Cerebellar cortex (tissue), 1 donor: ENCODE measurements at regions not wholly inside any gene's neighbourhood (a gene's known extent, or its start where the extent isn't known, plus 50 kb on each side); places are given as distances from the start of the nearest gene placed in this dataset.

Source experiments
- DNase-seq: peaks from one replicate; pipeline ENCODE4 v3.0.0-alpha.2; 2015; ENCODE audit warnings: low spot score

GRCh38 chr21:23729331-23729730, 1878.0 kb downstream of the MRPL39 start:
- DNase-seq = no peak

- DNase-seq = no peak
Observed at GRCh38 chr21:23725576-23725975, 1881.7 kb downstream of the MRPL39 start.

GRCh38 chr21:23718446-23719285, 1888.6 kb downstream of the MRPL39 start:
- DNase-seq = no peak

GRCh38 chr21:23712166-23712565, 1895.1 kb downstream of the MRPL39 start:
- DNase-seq = no peak

- no peak for DNase-seq
Observed at GRCh38 chr21:23706431-23706830, 1900.8 kb downstream of the MRPL39 start.

GRCh38 chr21:23699402-23699801, 1907.9 kb downstream of the MRPL39 start:
- no peak for DNase-seq

GRCh38 chr21:23698619-23699018, 1908.7 kb downstream of the MRPL39 start:
- DNase-seq = no peak

GRCh38 chr21:23695443-23695842, 1911.8 kb downstream of the MRPL39 start:
- DNase-seq = no peak

GRCh38 chr21:23694390-23694789, 1912.9 kb downstream of the MRPL39 start:
- DNase-seq = no peak

- DNase-seq = no peak
Observed at GRCh38 chr21:23690316-23690715, 1917.0 kb downstream of the MRPL39 start.

GRCh38 chr21:23686737-23687523, 1920.4 kb downstream of the MRPL39 start:
- no peak for DNase-seq

- DNase-seq = no peak
Observed at GRCh38 chr21:23684431-23684830, 1922.8 kb downstream of the MRPL39 start.

- no peak for DNase-seq
Observed at GRCh38 chr21:23664193-23664694, 1943.0 kb downstream of the MRPL39 start.

GRCh38 chr21:23660560-23660959, 1946.7 kb downstream of the MRPL39 start:
- no peak for DNase-seq

GRCh38 chr21:23644768-23645167, 1962.5 kb downstream of the MRPL39 start:
- no peak for DNase-seq

GRCh38 chr21:23639721-23640120, 1967.6 kb downstream of the MRPL39 start:
- DNase-seq = no peak

GRCh38 chr21:23638131-23638695, 1969.1 kb downstream of the MRPL39 start:
- no peak for DNase-seq

GRCh38 chr21:23633447-23633940, 1973.8 kb downstream of the MRPL39 start:
- no peak for DNase-seq

GRCh38 chr21:23624281-23624680, 1983.0 kb downstream of the MRPL39 start:
- no peak for DNase-seq

GRCh38 chr21:23613014-23613413, 1994.3 kb downstream of the MRPL39 start:
- DNase-seq = no peak

GRCh38 chr21:23612210-23612609, 1995.1 kb downstream of the MRPL39 start:
- DNase-seq = no peak

GRCh38 chr21:23607782-23608431, 1999.4 kb downstream of the MRPL39 start:
- DNase-seq = no peak
